Endothelial cell of umbilical vein (primary cell): ENCODE measurements at regions not wholly inside any gene's neighbourhood (a gene's known extent, or its start where the extent isn't known, plus 50 kb on each side); places are given as distances from the start of the nearest gene placed in this dataset.

ENCODE experiments used
- BruUV-seq: library from RNA; stranded (reverse); fragments of 400-500 nt; replicated peaks from 2 replicates; lab custom pipeline; 2021; lab: Mats Ljungman, UMichigan
- CTCF ChIA-PET: fragments of 300-600, 350-600 bp; sonication (Branson Sonifier 250); formaldehyde crosslinking; loops from one replicate; lab custom pipeline; 2021; ENCODE audit warnings: antibody characterized with exemption, inconsistent platforms; lab: Charles Lee
- POLR2A ChIA-PET: fragments of 300-600, 350-600 bp; sonication (Branson Sonifier 250); formaldehyde crosslinking; loops from one replicate; lab custom pipeline; 2021; ENCODE audit warnings: antibody characterized with exemption, inconsistent platforms; lab: Charles Lee
- DNase-seq: peaks from one replicate; pipeline ENCODE4 v3.0.0-alpha.2; 2011; ENCODE audit warnings: low read depth, low spot score
- FAIRE-seq: peaks from 2 replicates; lab custom pipeline; 2011; peaks lifted over from hg19 to GRCh38; lab: Jason Lieb, UNC
- H2AFZ ChIP-seq: 2 replicates; pipeline ENCODE4 v1.6.0; 2012; ENCODE audit warnings: low read depth, low read length, control low read depth, inconsistent platforms
- H3K27ac ChIP-seq: 2 replicates; pipeline ENCODE4 v1.5.1; 2011; ENCODE audit warnings: low read depth, mild to moderate bottlenecking, control low read depth, low read length, moderate library complexity; ENCODE audit not compliant: insufficient read depth
- H3K27me3 ChIP-seq, 2 experiments: 2 replicates each; pipeline versions ENCODE4 v1.6.0 to v1.6.1; 2011; ENCODE audit warnings: low read length in 2 of 2, mixed read lengths in 1 of 2; ENCODE audit not compliant: control insufficient read depth in 2 of 2, insufficient read depth in 2 of 2
- H3K36me3 ChIP-seq, 2 experiments: 2 replicates in 1 of 2; 3 replicates in 1 of 2; pipeline ENCODE4 v1.5.1; 2011; ENCODE audit warnings: low read length in 2 of 2, mild to moderate bottlenecking in 1 of 2, moderate library complexity in 1 of 2; ENCODE audit not compliant: control insufficient read depth in 2 of 2, insufficient read depth in 2 of 2; ENCODE audit errors: extremely low read depth in 1 of 2
- H3K4me1 ChIP-seq: 3 replicates; pipeline ENCODE4 v1.5.1; 2011; ENCODE audit warnings: mild to moderate bottlenecking, low read length; ENCODE audit not compliant: control insufficient read depth, insufficient read depth; ENCODE audit errors: extremely low read depth
- H3K4me2 ChIP-seq: 2 replicates; pipeline ENCODE4 v1.6.1; 2011; ENCODE audit warnings: low read length, control low read depth, mixed read lengths; ENCODE audit not compliant: insufficient read depth
- H3K4me3 ChIP-seq, 3 experiments: fragments of 200-600 bp in 1 of 3; sonication (generic), shearing (Covaris generic) in 1 of 3; replicated peaks in 1 of 3; 2 replicates each; pipeline ENCODE4 v1.5.1; 2011 to 2016; ENCODE audit warnings: control low read depth in 3 of 3, low read length in 3 of 3, mild to moderate bottlenecking in 2 of 3, inconsistent platforms in 1 of 3, low read depth in 1 of 3, moderate library complexity in 1 of 3; ENCODE audit not compliant: insufficient read depth in 1 of 3
- H3K79me2 ChIP-seq: 2 replicates; pipeline ENCODE4 v1.6.0; 2012; ENCODE audit warnings: low read length, inconsistent platforms; ENCODE audit not compliant: control insufficient read depth, insufficient read depth
- H3K9ac ChIP-seq: replicated peaks from 2 replicates; pipeline ENCODE3; 2011; ENCODE audit warnings: low read length, control low read depth; ENCODE audit not compliant: insufficient read depth; ENCODE audit errors: extremely low read depth
- H3K9me1 ChIP-seq: replicated peaks from 3 replicates; pipeline ENCODE4 v1.6.0; 2011; ENCODE audit warnings: mild to moderate bottlenecking, low read length; ENCODE audit not compliant: control insufficient read depth, insufficient read depth; ENCODE audit errors: extremely low read depth
- H3K9me3 ChIP-seq: replicated peaks from 2 replicates; pipeline ENCODE4 v1.5.1; 2012; ENCODE audit warnings: low read length, inconsistent platforms; ENCODE audit not compliant: control insufficient read depth, insufficient read depth
- H4K20me1 ChIP-seq: replicated peaks from 2 replicates; pipeline ENCODE3; 2011; ENCODE audit warnings: mild to moderate bottlenecking, low read length; ENCODE audit not compliant: control insufficient read depth, insufficient read depth; ENCODE audit errors: extremely low read depth
- EZH2 ChIP-seq: IDR thresholded peaks from 2 replicates; pipeline ENCODE4 v1.6.1; 2012; ENCODE audit warnings: borderline replicate concordance, low read depth, mild to moderate bottlenecking, moderate library complexity, low read length, inconsistent platforms; ENCODE audit not compliant: severe bottlenecking
- FOS ChIP-seq: IDR thresholded peaks from 2 replicates; pipeline ENCODE4 v1.6.1; 2011; ENCODE audit warnings: mild to moderate bottlenecking, low read length, moderate library complexity, borderline replicate concordance; ENCODE audit not compliant: insufficient read depth
- GATA2 ChIP-seq: IDR thresholded peaks from 2 replicates; pipeline ENCODE4 v1.7.0; 2011; ENCODE audit warnings: low read depth, mild to moderate bottlenecking, moderate library complexity, mixed read lengths, low read length; ENCODE audit not compliant: insufficient read length, insufficient read depth
- JUN ChIP-seq: IDR thresholded peaks from 2 replicates; pipeline ENCODE4 v1.6.1; 2011; ENCODE audit warnings: borderline replicate concordance, low read depth; ENCODE audit not compliant: insufficient read length, insufficient read depth
- MYC ChIP-seq: IDR thresholded peaks from one replicate; pipeline ENCODE4 v1.6.1; 2011; ENCODE audit warnings: mild to moderate bottlenecking, low read depth, low read length
- POLR2A ChIP-seq: IDR thresholded peaks from 2 replicates; pipeline ENCODE4 v1.6.1; 2012; ENCODE audit warnings: low read depth, mild to moderate bottlenecking, control low read depth, low read length
- POLR2AphosphoS5 ChIP-seq: IDR thresholded peaks from 2 replicates; pipeline ENCODE4 v1.6.1; 2012; ENCODE audit warnings: low read depth, mild to moderate bottlenecking, control low read depth, low read length, moderate library complexity; ENCODE audit not compliant: insufficient read depth
- dilution Hi-C: fragments of 300-500 bp; cut with MboI; formaldehyde crosslinking; loops from one replicate; pipeline ENCODE4 v1.15.0; 2019; ENCODE audit warnings: low sequenced_read_pairs; ENCODE audit not compliant: extremely low pct_ligation_motif_present
- intact Hi-C: fragments of 100-400 bp; cut with micrococcal nuclease; formaldehyde crosslinking; loops from one replicate; pipeline ENCODE4 v1.10.0; 2022
- TF ChIP-seq, protein P1 (sequence below): IDR thresholded peaks from 2 replicates; pipeline ENCODE4 v1.6.1; 2011; ENCODE audit not compliant: insufficient read depth, insufficient read length
- TF ChIP-seq, protein P2 (sequence below), 2 donors: IDR thresholded peaks; 1 replicate in 1 of 2; 2 replicates in 1 of 2; pipeline ENCODE4 v1.5.1; 2011; ENCODE audit warnings: low read length in 2 of 2, mild to moderate bottlenecking in 2 of 2, moderate library complexity in 2 of 2, control low read depth in 1 of 2, inconsistent platforms in 1 of 2, low read depth in 1 of 2; ENCODE audit not compliant: insufficient read depth in 1 of 2; ENCODE audit errors: extremely low read depth in 1 of 2

DNA sequence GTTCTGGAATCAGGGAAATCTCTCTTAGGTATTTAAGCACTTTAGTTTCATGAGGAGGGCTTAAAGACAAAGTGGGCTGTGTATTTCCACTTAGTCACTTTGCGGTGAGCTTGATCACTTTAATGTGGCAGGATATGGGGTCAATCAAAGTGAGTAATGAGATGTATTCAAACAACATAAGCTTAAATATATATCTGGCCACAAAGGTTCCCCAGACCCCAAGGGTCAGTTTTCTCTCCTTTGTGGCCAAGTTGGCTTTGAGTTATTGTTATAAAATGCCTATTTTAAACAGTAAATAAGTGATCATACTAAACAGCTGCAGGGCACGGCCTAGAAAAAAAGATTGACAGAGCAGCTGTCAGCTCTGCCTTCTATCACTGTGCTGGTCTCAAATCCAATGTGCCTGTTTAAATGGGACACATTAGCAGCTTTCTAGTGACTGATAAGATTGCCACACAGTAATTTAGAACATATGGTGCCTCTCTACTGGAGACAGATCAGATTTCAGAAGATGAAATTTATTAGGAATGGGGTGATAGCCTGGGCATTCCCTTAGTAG is 363.9 kb downstream of the AGTPBP1 start:
- no peak overlapping the region for H3K9ac ChIP-seq
- H2AFZ ChIP-seq, result no peak overlapping the region
- H3K9me3 ChIP-seq, result no peaks in the 10 kb centered on the region
- FAIRE-seq, result no peak
- no peaks in the 10 kb centered on the region for H3K79me2 ChIP-seq
- no peaks in the 10 kb centered on the region for H3K4me1 ChIP-seq
- peaks cover 0 to 2% of the 10 kb centered on the region in 2 experiments for H3K27me3 ChIP-seq
- POLR2A ChIA-PET, result no interaction called here
- no peaks in the 10 kb centered on the region for H3K36me3 ChIP-seq
- CTCF ChIA-PET, result no interaction called here
- no peaks in the 10 kb centered on the region for H4K20me1 ChIP-seq
- DNase-seq, result no peak
- no peak overlapping the region for H3K4me3 ChIP-seq
- TF ChIP-seq JUN (no peak), FOS (no peak), GATA2 (no peak), EZH2 (no peak), POLR2AphosphoS5 (no peak), MYC (no peak), POLR2A (no peak)
- TF ChIP-seq, protein P1, sequence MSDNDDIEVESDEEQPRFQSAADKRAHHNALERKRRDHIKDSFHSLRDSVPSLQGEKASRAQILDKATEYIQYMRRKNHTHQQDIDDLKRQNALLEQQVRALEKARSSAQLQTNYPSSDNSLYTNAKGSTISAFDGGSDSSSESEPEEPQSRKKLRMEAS, result no peak
- TF ChIP-seq, protein P2, sequence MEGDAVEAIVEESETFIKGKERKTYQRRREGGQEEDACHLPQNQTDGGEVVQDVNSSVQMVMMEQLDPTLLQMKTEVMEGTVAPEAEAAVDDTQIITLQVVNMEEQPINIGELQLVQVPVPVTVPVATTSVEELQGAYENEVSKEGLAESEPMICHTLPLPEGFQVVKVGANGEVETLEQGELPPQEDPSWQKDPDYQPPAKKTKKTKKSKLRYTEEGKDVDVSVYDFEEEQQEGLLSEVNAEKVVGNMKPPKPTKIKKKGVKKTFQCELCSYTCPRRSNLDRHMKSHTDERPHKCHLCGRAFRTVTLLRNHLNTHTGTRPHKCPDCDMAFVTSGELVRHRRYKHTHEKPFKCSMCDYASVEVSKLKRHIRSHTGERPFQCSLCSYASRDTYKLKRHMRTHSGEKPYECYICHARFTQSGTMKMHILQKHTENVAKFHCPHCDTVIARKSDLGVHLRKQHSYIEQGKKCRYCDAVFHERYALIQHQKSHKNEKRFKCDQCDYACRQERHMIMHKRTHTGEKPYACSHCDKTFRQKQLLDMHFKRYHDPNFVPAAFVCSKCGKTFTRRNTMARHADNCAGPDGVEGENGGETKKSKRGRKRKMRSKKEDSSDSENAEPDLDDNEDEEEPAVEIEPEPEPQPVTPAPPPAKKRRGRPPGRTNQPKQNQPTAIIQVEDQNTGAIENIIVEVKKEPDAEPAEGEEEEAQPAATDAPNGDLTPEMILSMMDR (IDR thresholded peaks at IDR 0.05; ENCODE audit: extremely low read depth in 1 of 2, insufficient read depth in 1 of 2, low read depth in 1 of 2, low read length in 2 of 2), result no peak
- intact Hi-C loops, result no loop called here
- BruUV-seq, result no TSS peak
- H3K4me2 ChIP-seq, result no peak overlapping the region
- H3K27ac ChIP-seq, result no peak overlapping the region
- dilution Hi-C loops, result no loop called here
- no peaks in the 10 kb centered on the region for H3K9me1 ChIP-seq
